Sigmoid colon (tissue), 6 donors: ENCODE measurements at regions not wholly inside any gene's neighbourhood (a gene's known extent, or its start where the extent isn't known, plus 50 kb on each side); places are given as distances from the start of the nearest gene placed in this dataset.

Experiments
- DNase-seq: peaks from one replicate; pipeline ENCODE4 v3.0.0-alpha.2; 2019
- H3K27ac ChIP-seq, 4 donors: fragments of 200-600 bp; sonication (generic); one replicate each; pipeline ENCODE4 v1.5.1; 2016 to 2019; ENCODE audit warnings: mild to moderate bottlenecking in 1 of 4
- H3K27me3 ChIP-seq, 3 donors: fragments of 200-600 bp; sonication (generic); one replicate each; pipeline ENCODE4 v1.5.1; 2019; ENCODE audit warnings: mild to moderate bottlenecking in 1 of 3
- H3K36me3 ChIP-seq, 4 donors: fragments of 200-600 bp; sonication (generic); one replicate each; pipeline ENCODE4 v1.5.1; 2016 to 2019
- H3K4me1 ChIP-seq, 4 donors: fragments of 200-600 bp; sonication (generic); one replicate each; pipeline ENCODE4 v1.5.1; 2017 to 2019
- H3K4me3 ChIP-seq, 4 donors: fragments of 200-600 bp; sonication (generic); one replicate each; pipeline ENCODE4 v1.5.1; 2017 to 2019; ENCODE audit warnings: mild to moderate bottlenecking in 2 of 4, moderate library complexity in 1 of 4
- H3K9me3 ChIP-seq, 4 donors: fragments of 200-600 bp in 3 of 4; sonication (generic) in 3 of 4; one replicate each; pipeline versions ENCODE4 v1.5.1 to v1.6.1; 2013 to 2019
- CTCF ChIP-seq, 4 experiments: fragments of 450-650 bp in 3 of 4; fragments of 200-600 bp in 1 of 4; IDR thresholded peaks; one replicate each; pipeline ENCODE4 v1.5.1; 2016 to 2019; ENCODE audit warnings: antibody characterized with exemption in 4 of 4, mild to moderate bottlenecking in 3 of 4, moderate library complexity in 2 of 4
- EP300 ChIP-seq, 4 donors: sonication (generic); formaldehyde crosslinking; IDR thresholded peaks; one replicate each; pipeline ENCODE4 v1.6.1; 2017; ENCODE audit warnings: antibody characterized with exemption in 4 of 4
- POLR2A ChIP-seq, 2 donors: fragments of 450-650 bp; IDR thresholded peaks; one replicate each; pipeline ENCODE4 v1.6.1; 2016; ENCODE audit warnings: antibody characterized with exemption in 2 of 2, mild to moderate bottlenecking in 2 of 2, moderate library complexity in 2 of 2
- POLR2AphosphoS5 ChIP-seq, 4 donors: sonication (generic); formaldehyde crosslinking; IDR thresholded peaks; one replicate each; pipeline ENCODE4 v1.6.1; 2017; ENCODE audit warnings: antibody characterized with exemption in 4 of 4
- WGBS, 2 donors: extraction: QIAGEN DNeasy Blood & Tissue Kit; methylation state at CpG; one replicate each; pipeline ENCODE4 v1.1.7; 2013; 5-methylcytosine and 5-hydroxymethylcytosine counted together
- intact Hi-C: fragments of 100-400 bp; cut with DNase I; formaldehyde crosslinking; loops from one replicate; pipeline ENCODE4 v1.15.1; 2023
- donor health status: healthy with polysubstance abuse.
- donor health status: healthy.

DNA sequence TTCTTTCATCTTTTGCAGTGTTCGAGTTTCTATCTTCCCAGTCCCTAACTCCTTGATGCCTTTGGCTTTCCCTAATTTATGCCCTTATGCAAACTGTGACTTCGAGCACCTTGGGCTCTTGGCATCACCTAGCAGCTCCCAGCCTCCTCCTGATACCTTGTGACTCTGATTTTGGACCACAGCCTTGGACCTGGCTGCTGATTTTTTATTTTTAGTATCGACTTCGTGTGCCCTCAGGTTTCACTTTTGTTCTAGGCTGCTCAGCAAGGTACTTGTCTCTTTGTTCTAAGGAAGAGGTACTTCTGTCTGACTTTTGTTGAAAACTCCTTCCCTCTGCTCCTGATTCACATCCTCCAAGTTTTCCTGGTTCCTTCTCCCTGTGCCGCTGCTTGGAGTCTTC, 69.6 kb upstream of the KCNK1 start:
- TF ChIP-seq EP300 (IDR thresholded peaks at IDR 0.05) (no peak), POLR2AphosphoS5 (IDR thresholded peaks at IDR 0.05) (no peak)
- Histone ChIP-seq H3K27ac (no peak overlapping the region), H3K4me3 (no peak overlapping the region), H3K4me1 (no peaks in the 10 kb centered on the region), H3K9me3 (no peaks in the 10 kb centered on the region), H3K36me3 (no peaks in the 10 kb centered on the region), H3K27me3 (no peaks in the 10 kb centered on the region)
- DNase-seq = no peak
- WGBS, 2 donors = 63 to 69% methylated on average over 5 of the region's 5 CpGs
- intact Hi-C loops = no loop called here

- intact Hi-C loops = no loop called here
- Histone ChIP-seq H3K36me3 (no peaks in the 10 kb centered on the region), H3K27me3 (no peaks in the 10 kb centered on the region), H3K4me1 (no peaks in the 10 kb centered on the region), H3K27ac (no peak overlapping the region), H3K4me3 (no peak overlapping the region), H3K9me3 (no peaks in the 10 kb centered on the region)
- DNase-seq = no peak
- 82 to 84% methylated on average over 1 of the region's 1 CpG for WGBS, 2 donors
- TF ChIP-seq EP300 (IDR thresholded peaks at IDR 0.05) (no peak), CTCF (IDR thresholded peaks at IDR 0.05) (no peak), POLR2AphosphoS5 (IDR thresholded peaks at IDR 0.05) (no peak), POLR2A (IDR thresholded peaks at IDR 0.05) (no peak)
Observed at GRCh38 chr1:233547726-233548125, 66.2 kb upstream of the KCNK1 start.

GRCh38 chr1:233549404-233549803, 64.5 kb upstream of the KCNK1 start:
- TF ChIP-seq EP300 (IDR thresholded peaks at IDR 0.05) = no peak
- no peak for TF ChIP-seq POLR2AphosphoS5 (IDR thresholded peaks at IDR 0.05)
- TF ChIP-seq CTCF (IDR thresholded peaks at IDR 0.05) = no peak
- TF ChIP-seq POLR2A (IDR thresholded peaks at IDR 0.05) = no peak
- Histone ChIP-seq H3K27me3 (no peaks in the 10 kb centered on the region), H3K9me3 (no peaks in the 10 kb centered on the region), H3K4me3 (no peak overlapping the region), H3K36me3 (no peaks in the 10 kb centered on the region), H3K4me1 (no peaks in the 10 kb centered on the region), H3K27ac (no peak overlapping the region)
- 8 to 36% methylated on average over 2 of the region's 2 CpGs for WGBS, 2 donors
- DNase-seq = no peak
- intact Hi-C loops = no loop called here

- Histone ChIP-seq H3K9me3 (no peaks in the 10 kb centered on the region), H3K4me3 (no peak overlapping the region), H3K4me1 (no peaks in the 10 kb centered on the region), H3K27ac (no peak overlapping the region), H3K27me3 (no peaks in the 10 kb centered on the region), H3K36me3 (no peaks in the 10 kb centered on the region)
- DNase-seq = no peak
- WGBS, 2 donors = 82 to 89% methylated on average over 3 of the region's 3 CpGs
- TF ChIP-seq CTCF (IDR thresholded peaks at IDR 0.05) = no peak
- TF ChIP-seq POLR2A (IDR thresholded peaks at IDR 0.05) = no peak
- no peak for TF ChIP-seq POLR2AphosphoS5 (IDR thresholded peaks at IDR 0.05)
- no peak for TF ChIP-seq EP300 (IDR thresholded peaks at IDR 0.05)
- intact Hi-C loops = no loop called here
Observed at GRCh38 chr1:233549917-233550316, 64.0 kb upstream of the KCNK1 start.

DNA sequence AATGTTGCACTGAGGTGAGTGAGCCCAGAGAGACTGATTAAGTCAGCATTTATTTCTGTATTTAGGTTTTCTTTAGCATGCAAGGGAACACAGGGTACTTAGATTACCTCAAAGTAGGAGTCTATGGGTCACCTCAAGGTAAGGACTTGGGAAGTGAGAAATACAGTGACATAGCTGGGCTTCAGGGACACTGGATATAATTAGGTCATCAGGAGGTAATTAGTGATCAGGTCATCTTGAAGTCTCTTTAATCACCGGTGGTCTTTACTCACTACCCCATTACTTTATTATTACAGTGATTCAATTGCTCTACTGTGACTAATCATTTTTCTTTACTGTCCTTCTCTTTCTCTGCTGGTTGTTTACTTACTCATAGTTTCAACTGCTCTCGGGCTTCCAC, 59.9 kb upstream of the KCNK1 start:
- H3K9me3 ChIP-seq = no peaks in the 10 kb centered on the region
- no peaks in the 10 kb centered on the region for H3K36me3 ChIP-seq
- DNase-seq = no peak
- intact Hi-C loops = no loop called here
- no peaks in the 10 kb centered on the region for H3K4me1 ChIP-seq
- H3K27ac ChIP-seq = no peak overlapping the region
- no peak overlapping the region for H3K4me3 ChIP-seq
- WGBS, 2 donors = 52 to 67% methylated on average over 2 of the region's 2 CpGs
- TF ChIP-seq EP300 (IDR thresholded peaks at IDR 0.05) = no peak
- no peak for TF ChIP-seq POLR2A (IDR thresholded peaks at IDR 0.05)
- no peaks in the 10 kb centered on the region for H3K27me3 ChIP-seq

DNA sequence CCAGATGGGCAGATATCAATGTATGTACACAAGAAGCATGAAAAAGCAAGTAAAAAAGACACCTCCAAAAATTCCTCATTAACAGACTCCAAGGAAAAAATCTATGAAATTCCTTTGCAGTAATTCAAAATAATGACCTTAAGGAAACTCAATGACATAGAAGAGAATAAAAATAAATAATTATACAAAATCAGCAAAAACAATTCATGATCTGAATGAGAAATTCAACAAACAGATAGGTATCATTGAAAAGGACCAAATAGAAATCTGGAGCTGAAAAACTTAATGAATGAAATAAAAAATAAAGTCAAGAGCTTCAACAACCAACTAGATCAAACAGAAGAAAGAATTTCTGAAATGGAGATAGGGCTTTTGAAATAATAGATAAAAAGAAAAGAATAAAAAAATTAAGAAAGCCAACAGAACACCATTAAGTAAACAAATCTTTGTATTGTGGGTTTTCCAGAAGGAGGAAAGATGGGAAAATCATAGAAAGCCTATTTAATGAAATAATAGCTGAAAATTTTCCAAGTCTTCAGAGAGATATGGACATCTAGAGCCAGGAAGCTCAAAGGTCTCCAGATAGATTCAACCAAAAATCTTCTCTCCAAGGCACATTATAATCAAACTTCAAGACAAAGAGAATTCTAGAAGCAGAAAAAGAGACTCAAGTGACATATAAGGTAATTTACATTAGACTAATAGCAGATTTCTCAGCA, 52.0 kb upstream of the KCNK1 start:
- TF ChIP-seq CTCF (IDR thresholded peaks at IDR 0.05) = no peak
- no peak for TF ChIP-seq EP300 (IDR thresholded peaks at IDR 0.05)
- no peak for TF ChIP-seq POLR2A (IDR thresholded peaks at IDR 0.05)
- no peak for TF ChIP-seq POLR2AphosphoS5 (IDR thresholded peaks at IDR 0.05)
- H3K4me3 ChIP-seq = no peak overlapping the region
- no peaks in the 10 kb centered on the region for H3K36me3 ChIP-seq
- no peak overlapping the region for H3K27ac ChIP-seq
- H3K9me3 ChIP-seq = peaks cover 0 to 4% (median 0%) of the 10 kb centered on the region in 4 donors
- no peak for DNase-seq
- intact Hi-C loops = no loop called here
- no peaks in the 10 kb centered on the region for H3K27me3 ChIP-seq
- H3K4me1 ChIP-seq = no peaks in the 10 kb centered on the region
